H1 (cell line): ENCODE measurements at regions not wholly inside any gene's neighbourhood (a gene's known extent, or its start where the extent isn't known, plus 50 kb on each side); places are given as distances from the start of the nearest gene placed in this dataset.

Experiments
- CTCF ChIA-PET: fragments of 300-600 bp; sonication (Branson Sonifier 250); formaldehyde crosslinking; loops from one replicate; lab custom pipeline; 2021; ENCODE audit not compliant: partially characterized antibody; lab: Charles Lee
- POLR2A ChIA-PET: fragments of 300-600 bp; sonication (Branson Sonifier 250); formaldehyde crosslinking; loops from one replicate; lab custom pipeline; 2021; ENCODE audit warnings: inconsistent platforms; ENCODE audit not compliant: partially characterized antibody; lab: Charles Lee
- DNase-seq, 2 experiments: peaks; one replicate each; pipeline versions ENCODE4 v3.0.0 to v3.0.0-alpha.2; 2010 to 2022; ENCODE audit warnings: low spot score in 2 of 2, low read depth in 1 of 2, mixed read lengths in 1 of 2
- FAIRE-seq: peaks from 2 replicates; lab custom pipeline; 2011; peaks lifted over from hg19 to GRCh38; lab: Jason Lieb, UNC
- H2AFZ ChIP-seq: 2 replicates; pipeline ENCODE4 v1.8.1; 2012; ENCODE audit warnings: low read length, inconsistent platforms
- H2AK5ac ChIP-seq: 2 replicates; pipeline ENCODE4 v1.6.1; 2013; ENCODE audit warnings: low read depth, low read length
- H2BK120ac ChIP-seq: replicated peaks from 2 replicates; pipeline ENCODE3; 2013; ENCODE audit warnings: low read depth, low read length, inconsistent platforms
- H2BK12ac ChIP-seq: 2 replicates; pipeline ENCODE4 v1.6.1; 2013; ENCODE audit warnings: low read depth, low read length
- H2BK15ac ChIP-seq: 2 replicates; pipeline ENCODE4 v1.6.1; 2013; ENCODE audit warnings: low read length
- H2BK20ac ChIP-seq: 2 replicates; pipeline ENCODE4 v1.6.1; 2013; ENCODE audit warnings: low read length
- H2BK5ac ChIP-seq: 2 replicates; pipeline ENCODE4 v1.6.1; 2013; ENCODE audit warnings: low read depth, low read length
- H3K14ac ChIP-seq: 2 replicates; pipeline ENCODE4 v1.6.1; 2013; ENCODE audit warnings: inconsistent platforms; ENCODE audit not compliant: insufficient read length
- H3K18ac ChIP-seq: 2 replicates; pipeline ENCODE4 v1.6.1; 2013; ENCODE audit warnings: low read length; ENCODE audit errors: extremely low read depth
- H3K23ac ChIP-seq: 2 replicates; pipeline ENCODE4 v1.6.1; 2013; ENCODE audit warnings: inconsistent platforms; ENCODE audit not compliant: insufficient read length
- H3K23me2 ChIP-seq: 2 replicates; pipeline ENCODE4 v1.6.1; 2013; ENCODE audit warnings: low read depth, low read length
- H3K27ac ChIP-seq: 2 replicates; pipeline ENCODE4 v1.6.1; 2011; ENCODE audit warnings: low read depth, low read length, inconsistent platforms
- H3K27me3 ChIP-seq, 4 experiments: replicated peaks in 1 of 4; 1 replicate in 1 of 4; 2 replicates in 3 of 4; pipeline versions ENCODE4 v1.6.1 to v1.8.1; 2011 to 2013; ENCODE audit warnings: low read length in 3 of 4, mild to moderate bottlenecking in 3 of 4, inconsistent platforms in 2 of 4, mixed read lengths in 2 of 4, moderate library complexity in 1 of 4; ENCODE audit not compliant: control insufficient read depth in 3 of 4, insufficient read depth in 3 of 4; ENCODE audit errors: extremely low read depth in 1 of 4
- H3K36me3 ChIP-seq, 4 experiments: 2 replicates each; pipeline versions ENCODE4 v1.6.1 to v1.8.1; 2011 to 2013; ENCODE audit warnings: mild to moderate bottlenecking in 4 of 4, low read length in 3 of 4, moderate library complexity in 2 of 4, control low read depth in 1 of 4, inconsistent platforms in 1 of 4; ENCODE audit not compliant: insufficient read depth in 4 of 4, control insufficient read depth in 2 of 4
- H3K4ac ChIP-seq: replicated peaks from 2 replicates; pipeline ENCODE3; 2013; ENCODE audit warnings: low read length, low read depth, mixed read lengths, inconsistent platforms; ENCODE audit not compliant: insufficient read length
- H3K4me1 ChIP-seq, 4 experiments: replicated peaks in 1 of 4; 1 replicate in 1 of 4; 2 replicates in 3 of 4; pipeline versions ENCODE4 v1.6.1 to v1.8.1; 2011 to 2013; ENCODE audit warnings: low read length in 3 of 4, inconsistent platforms in 2 of 4, mixed read lengths in 1 of 4; ENCODE audit not compliant: insufficient read depth in 4 of 4, control insufficient read depth in 3 of 4
- H3K4me2 ChIP-seq, 2 experiments: 2 replicates each; pipeline versions ENCODE4 v1.6.1 to v1.8.1; 2011 to 2013; ENCODE audit warnings: low read depth in 2 of 2, low read length in 2 of 2, control low read depth in 1 of 2, inconsistent platforms in 1 of 2, mild to moderate bottlenecking in 1 of 2; ENCODE audit not compliant: insufficient read depth in 1 of 2
- H3K4me3 ChIP-seq, 4 experiments: fragments of 200-600, 300-600 bp in 1 of 4; sonication (generic), shearing (Covaris generic), sonication (Bioruptor Twin) in 1 of 4; 2 replicates each; pipeline versions ENCODE4 v1.5.1 to v1.8.1; 2011 to 2016; ENCODE audit warnings: low read length in 4 of 4, low read depth in 3 of 4, control low read depth in 2 of 4, inconsistent platforms in 2 of 4, mild to moderate bottlenecking in 2 of 4, mixed read lengths in 1 of 4, moderate library complexity in 1 of 4; ENCODE audit not compliant: insufficient read depth in 2 of 4; ENCODE audit errors: extremely low read depth in 1 of 4
- H3K56ac ChIP-seq: replicated peaks from 2 replicates; pipeline ENCODE3; 2013; ENCODE audit warnings: low read depth, mild to moderate bottlenecking, mixed read lengths, low read length, inconsistent platforms; ENCODE audit not compliant: insufficient read length
- H3K79me1 ChIP-seq: 2 replicates; pipeline ENCODE4 v1.6.1; 2013; ENCODE audit warnings: low read depth, low read length, control low read depth
- H3K79me2 ChIP-seq, 2 experiments: 2 replicates each; pipeline versions ENCODE4 v1.6.1 to v1.8.1; 2012 to 2013; ENCODE audit warnings: low read length in 2 of 2, mild to moderate bottlenecking in 2 of 2, inconsistent platforms in 1 of 2; ENCODE audit not compliant: insufficient read depth in 2 of 2, control insufficient read depth in 1 of 2
- H3K9ac ChIP-seq, 4 experiments: replicated peaks in 1 of 4; 1 replicate in 1 of 4; 2 replicates in 3 of 4; pipeline versions ENCODE4 v1.6.1 to v1.8.1; 2011 to 2013; ENCODE audit warnings: low read depth in 3 of 4, low read length in 3 of 4, control low read depth in 2 of 4, mild to moderate bottlenecking in 2 of 4, moderate library complexity in 2 of 4, inconsistent platforms in 1 of 4; ENCODE audit errors: extremely low read depth in 1 of 4
- H3K9me3 ChIP-seq, 2 experiments: 2 replicates each; pipeline versions ENCODE4 v1.6.1 to v1.8.1; 2012 to 2013; ENCODE audit warnings: mild to moderate bottlenecking in 2 of 2, moderate library complexity in 2 of 2, control low read depth in 1 of 2, inconsistent platforms in 1 of 2, low read depth in 1 of 2, low read length in 1 of 2, mixed read lengths in 1 of 2; ENCODE audit not compliant: insufficient read depth in 2 of 2
- H4K20me1 ChIP-seq, 2 experiments: replicated peaks in 1 of 2; 2 replicates each; pipeline versions ENCODE3 to v1.8.1; 2011 to 2013; ENCODE audit warnings: inconsistent platforms in 2 of 2, low read length in 2 of 2, mild to moderate bottlenecking in 1 of 2; ENCODE audit not compliant: insufficient read depth in 2 of 2, control insufficient read depth in 1 of 2
- H4K5ac ChIP-seq: 2 replicates; pipeline ENCODE4 v1.6.1; 2013; ENCODE audit warnings: low read length, low read depth, mixed read lengths, inconsistent platforms; ENCODE audit not compliant: insufficient read length
- H4K8ac ChIP-seq: 2 replicates; pipeline ENCODE4 v1.8.0; 2013; ENCODE audit warnings: mild to moderate bottlenecking, moderate library complexity, low read length, inconsistent platforms; ENCODE audit not compliant: insufficient read depth; ENCODE audit errors: extremely low read depth
- H4K91ac ChIP-seq: replicated peaks from 2 replicates; pipeline ENCODE3; 2013; ENCODE audit warnings: low read length, mixed read lengths, inconsistent platforms; ENCODE audit not compliant: insufficient read length
- SP4 ChIP-seq: IDR thresholded peaks from 2 replicates; pipeline ENCODE4 v1.6.1; 2012; ENCODE audit warnings: low read length, inconsistent platforms
- TBP ChIP-seq: IDR thresholded peaks from 2 replicates; pipeline ENCODE4 v1.6.1; 2011; ENCODE audit warnings: low read depth, low read length, improper control_type of control experiment
- ZNF274 ChIP-seq: IDR thresholded peaks from 2 replicates; pipeline ENCODE4 v1.7.0; 2012; ENCODE audit warnings: low read length, borderline replicate concordance; ENCODE audit errors: extremely low read depth
- WGBS, 2 experiments: shearing (Covaris generic) in 1 of 2; methylation state at CpG; one replicate each; pipeline versions ENCODE4 v1.1.6 to v1.1.7; 2013 to 2015; ENCODE audit warnings: low lambda C conversion rate in 2 of 2, mixed read lengths in 2 of 2, inconsistent platforms in 1 of 2, low coverage in 1 of 2, missing lambda C conversion rate in 1 of 2; ENCODE audit not compliant: insufficient replicate concordance in 2 of 2, insufficient coverage in 1 of 2, insufficient read length in 1 of 2; ENCODE audit errors: extremely low coverage in 1 of 2, missing lambda C conversion rate in 1 of 2; 5-methylcytosine and 5-hydroxymethylcytosine counted together
- TF ChIP-seq, protein P1 (sequence below): IDR thresholded peaks from 2 replicates; pipeline ENCODE4 v1.6.1; 2012; ENCODE audit warnings: inconsistent platforms

DNA sequence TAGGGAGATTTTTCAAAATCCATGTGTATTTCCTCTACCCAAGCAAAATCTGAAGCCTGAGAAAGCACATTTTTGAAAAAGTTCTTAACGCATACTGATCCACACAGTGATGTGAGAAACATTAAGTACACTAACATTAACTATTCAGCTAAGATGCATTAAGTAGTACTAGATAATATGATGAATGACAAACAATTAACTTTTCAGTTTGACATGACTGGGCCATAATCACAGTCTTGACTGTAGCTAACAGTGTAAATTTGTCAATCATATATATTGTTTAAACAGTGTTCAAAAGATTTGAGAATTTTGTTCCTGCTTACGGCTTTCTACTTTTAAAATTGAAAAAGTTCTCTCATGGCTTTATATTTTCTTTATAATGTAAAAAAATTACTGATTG is 72.0 kb downstream of the CNTN3 start (continued):
- TF ChIP-seq TBP, result no peak
- TF ChIP-seq, all 59 proteins: peak for 0

DNA sequence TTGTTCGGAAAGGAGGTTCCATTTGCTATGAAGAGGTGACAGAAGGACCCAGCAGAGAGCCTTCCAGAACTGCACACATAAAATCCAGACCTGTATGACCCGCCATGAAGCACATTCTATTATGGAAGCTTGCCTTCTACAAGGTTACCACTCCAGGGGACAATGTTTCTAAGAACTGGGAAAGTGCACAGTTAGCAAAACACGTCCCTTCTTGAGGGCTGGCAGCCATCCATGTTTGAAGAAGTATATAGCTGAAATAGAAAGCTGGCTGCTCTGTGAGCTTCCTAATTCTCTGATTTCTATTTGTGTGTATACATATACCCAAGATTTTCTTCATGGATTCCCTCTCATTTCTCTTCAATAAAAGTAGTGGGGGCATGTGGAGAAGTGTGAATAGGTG is 74.6 kb downstream of the CNTN3 start:
- ChIA-PET POLR2A (no interaction called here), CTCF (interaction anchor here (0.7 to 1.3 kb wide), 6 partner anchors 10 to 187 kb away, joined by 3 to 5 read pairs (median 3); no protein-coding TSS in a partner anchor)
- H3K18ac ChIP-seq, result no peak overlapping the region
- no peak overlapping the region for H4K8ac ChIP-seq
- no peak overlapping the region for H3K4ac ChIP-seq
- H2AFZ ChIP-seq, result no peak overlapping the region
- H4K91ac ChIP-seq, result no peak overlapping the region
- no peaks in the 10 kb centered on the region for H3K27me3 ChIP-seq
- no peak overlapping the region for H2BK5ac ChIP-seq
- no peak overlapping the region for H2BK12ac ChIP-seq
- H3K79me2 ChIP-seq, result no peaks in the 10 kb centered on the region
- H3K79me1 ChIP-seq, result no peaks in the 10 kb centered on the region
- H3K36me3 ChIP-seq, result no peaks in the 10 kb centered on the region
- H4K20me1 ChIP-seq, result no peaks in the 10 kb centered on the region
- no peak overlapping the region for H3K9ac ChIP-seq
- no peak overlapping the region for H2BK120ac ChIP-seq
- no peak overlapping the region for H3K23ac ChIP-seq
- DNase-seq (no peak), FAIRE-seq (no peak)
- WGBS, 2 experiments, result 96% methylated on average over 3 of the region's 3 CpGs; no CpG with 5 or more reads in 1 of the 2 experiments
- H4K5ac ChIP-seq, result no peak overlapping the region
- H3K4me2 ChIP-seq, result no peak overlapping the region
- no peak overlapping the region for H2BK15ac ChIP-seq
- H3K14ac ChIP-seq, result no peak overlapping the region
- no peak overlapping the region for H3K27ac ChIP-seq
- H2AK5ac ChIP-seq, result no peak overlapping the region
- no peaks in the 10 kb centered on the region for H3K23me2 ChIP-seq
- H3K4me1 ChIP-seq, result no peaks in the 10 kb centered on the region
- no peak overlapping the region for H3K56ac ChIP-seq
- TF ChIP-seq, protein P1, sequence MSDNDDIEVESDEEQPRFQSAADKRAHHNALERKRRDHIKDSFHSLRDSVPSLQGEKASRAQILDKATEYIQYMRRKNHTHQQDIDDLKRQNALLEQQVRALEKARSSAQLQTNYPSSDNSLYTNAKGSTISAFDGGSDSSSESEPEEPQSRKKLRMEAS, result no peak
- TF ChIP-seq ZNF274, result no peak
- no peak for TF ChIP-seq SP4
- no peaks in the 10 kb centered on the region for H3K9me3 ChIP-seq
- no peak overlapping the region for H3K4me3 ChIP-seq
- H2BK20ac ChIP-seq, result no peak overlapping the region
